ENCODE measurements at regions not wholly inside any gene's neighbourhood (a gene's known extent, or its start where the extent isn't known, plus 50 kb on each side); places are given as distances from the start of the nearest gene placed in this dataset.

DNA sequence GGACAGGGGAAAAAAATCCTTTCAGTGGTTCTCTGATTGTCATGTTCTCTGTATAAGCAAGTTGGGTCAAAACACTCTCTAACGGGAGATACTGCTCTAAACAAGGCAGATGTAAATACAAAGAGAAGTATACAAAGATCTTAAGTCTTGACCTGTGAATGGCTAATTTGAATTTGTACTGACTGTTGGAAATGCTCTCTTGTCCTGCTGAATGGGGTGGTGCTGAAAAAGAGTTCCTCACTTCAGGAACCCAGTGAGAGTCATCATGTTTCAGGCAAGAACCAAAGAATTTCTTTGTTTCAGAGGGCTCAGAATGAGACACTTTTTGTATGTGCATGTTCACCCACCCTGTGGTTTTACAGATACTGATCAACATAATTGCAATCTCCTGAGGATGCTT is 461.0 kb downstream of the NR2F1-AS1 start:
- no TSS peak for BruUV-seq (replicated peaks)
- Histone ChIP-seq H3K36me3 (ENCODE audit: control insufficient read depth in 2 of 2, extremely low read depth in 1 of 2, insufficient read depth in 2 of 2, low read length in 2 of 2) (no peaks in the 10 kb centered on the region), H3K9me3 (replicated peaks; ENCODE audit: control insufficient read depth, insufficient read depth, low read length) (no peaks in the 10 kb centered on the region), H2AFZ (ENCODE audit: low read depth, low read length) (no peak overlapping the region), H3K79me2 (ENCODE audit: control insufficient read depth, insufficient read depth, low read length) (no peaks in the 10 kb centered on the region), H3K9me1 (replicated peaks; ENCODE audit: control insufficient read depth, extremely low read depth, insufficient read depth, low read length) (no peaks in the 10 kb centered on the region), H3K4me2 (ENCODE audit: insufficient read depth, low read length) (no peak overlapping the region), H3K4me1 (ENCODE audit: control insufficient read depth, extremely low read depth, insufficient read depth, low read length) (peaks cover 15% of the 10 kb centered on the region), H3K27me3 (ENCODE audit: control insufficient read depth in 2 of 2, insufficient read depth in 2 of 2, low read length in 2 of 2) (no peaks in the 10 kb centered on the region), H3K9ac (replicated peaks; ENCODE audit: extremely low read depth, insufficient read depth, low read length) (no peak overlapping the region), H3K27ac (ENCODE audit: insufficient read depth, low read depth, low read length) (no peak overlapping the region), H4K20me1 (replicated peaks; ENCODE audit: control insufficient read depth, extremely low read depth, insufficient read depth, low read length) (no peaks in the 10 kb centered on the region), H3K4me3 (replicated peaks in 1 of 3; ENCODE audit: insufficient read depth in 1 of 3, low read depth in 1 of 3, low read length in 3 of 3) (no peak overlapping the region)
- TF ChIP-seq POLR2A (IDR thresholded peaks at IDR 0.05; ENCODE audit: low read depth, low read length) (no peak), POLR2AphosphoS5 (IDR thresholded peaks at IDR 0.05; ENCODE audit: insufficient read depth, low read depth, low read length) (no peak), EZH2 (IDR thresholded peaks at IDR 0.05; ENCODE audit: borderline replicate concordance, low read depth, low read length, severe bottlenecking) (no peak)
- ChIA-PET CTCF (no interaction called here), POLR2A (interaction anchor here (0.6 kb wide), 1 partner anchor 39 kb away, joined by 4 read pairs; no protein-coding TSS in a partner anchor)
- no peak for DNase-seq (ENCODE audit: low read depth, low spot score)
- dilution Hi-C loops (cut with MboI; ENCODE audit: extremely low pct_ligation_motif_present, low sequenced_read_pairs) (no loop called here), intact Hi-C loops (cut with micrococcal nuclease) (no loop called here)
- no peak for FAIRE-seq

DNA sequence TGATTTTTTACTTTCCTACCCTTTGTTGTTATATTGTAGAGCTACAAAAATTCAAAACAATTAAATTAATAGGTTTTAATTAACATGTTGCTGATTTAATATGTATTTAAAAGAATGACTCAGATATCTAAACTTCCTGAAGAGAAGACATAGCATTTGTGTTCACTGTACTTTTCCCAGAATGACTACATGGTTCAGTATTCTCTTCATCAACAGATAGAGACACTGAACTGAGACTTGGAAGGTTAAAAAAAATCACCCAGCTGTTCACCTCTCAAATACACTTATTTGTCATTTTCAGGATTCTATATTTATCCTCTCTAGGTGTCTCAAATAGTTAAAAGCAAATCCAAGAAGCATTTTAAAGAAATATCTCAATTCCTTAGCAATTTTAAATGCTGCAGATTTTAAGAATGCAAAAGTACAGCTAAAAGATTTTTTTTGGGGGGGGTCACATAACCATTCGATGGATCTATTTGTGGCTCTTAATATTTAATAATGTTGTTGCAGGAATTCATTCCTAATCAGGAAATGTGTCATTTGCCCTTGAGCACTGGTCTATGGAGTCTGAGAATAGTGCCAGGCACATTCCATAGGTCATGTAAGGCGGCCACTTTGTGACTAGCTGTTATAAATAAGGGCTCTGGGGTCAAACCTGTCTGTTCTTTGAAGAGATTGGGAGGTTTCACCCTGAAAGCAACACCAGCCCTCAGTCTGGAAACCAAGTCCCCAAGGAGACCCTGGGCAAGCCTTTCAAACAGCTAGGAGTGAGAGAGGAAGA is 463.1 kb downstream of the NR2F1-AS1 start:
- H3K27me3 ChIP-seq (ENCODE audit: control insufficient read depth in 2 of 2, insufficient read depth in 2 of 2, low read length in 2 of 2): no peaks in the 10 kb centered on the region
- dilution Hi-C loops (cut with MboI; ENCODE audit: extremely low pct_ligation_motif_present, low sequenced_read_pairs): no loop called here
- H3K4me1 ChIP-seq (ENCODE audit: control insufficient read depth, extremely low read depth, insufficient read depth, low read length): peaks cover 15% of the 10 kb centered on the region
- no peaks in the 10 kb centered on the region for H3K79me2 ChIP-seq (ENCODE audit: control insufficient read depth, insufficient read depth, low read length)
- H2AFZ ChIP-seq (ENCODE audit: low read depth, low read length): peak overlapping the region; percentile 83
- no peaks in the 10 kb centered on the region for H3K9me3 ChIP-seq (replicated peaks; ENCODE audit: control insufficient read depth, insufficient read depth, low read length)
- peak; percentile 72 for DNase-seq (ENCODE audit: low read depth, low spot score)
- H4K20me1 ChIP-seq (replicated peaks; ENCODE audit: control insufficient read depth, extremely low read depth, insufficient read depth, low read length): no peaks in the 10 kb centered on the region
- peak overlapping the region; percentile 70 for H3K27ac ChIP-seq (ENCODE audit: insufficient read depth, low read depth, low read length)
- ChIA-PET CTCF (interaction anchor here (1.0 to 1.7 kb wide), 3 partner anchors 10 to 209 kb away, joined by 3 to 4 read pairs (median 3); no protein-coding TSS in a partner anchor), POLR2A (interaction anchor here (0.8 kb wide), 1 partner anchor 241 kb away, joined by 3 read pairs; no protein-coding TSS in a partner anchor)
- H3K36me3 ChIP-seq (ENCODE audit: control insufficient read depth in 2 of 2, extremely low read depth in 1 of 2, insufficient read depth in 2 of 2, low read length in 2 of 2): no peaks in the 10 kb centered on the region
- no TSS peak for BruUV-seq (replicated peaks)
- H3K4me3 ChIP-seq (replicated peaks in 1 of 3; ENCODE audit: insufficient read depth in 1 of 3, low read depth in 1 of 3, low read length in 3 of 3): no peak overlapping the region
- H3K9me1 ChIP-seq (replicated peaks; ENCODE audit: control insufficient read depth, extremely low read depth, insufficient read depth, low read length): no peaks in the 10 kb centered on the region
- peak; percentile 55 for FAIRE-seq
- H3K9ac ChIP-seq (replicated peaks; ENCODE audit: extremely low read depth, insufficient read depth, low read length): no peak overlapping the region
- TF ChIP-seq, protein P1, sequence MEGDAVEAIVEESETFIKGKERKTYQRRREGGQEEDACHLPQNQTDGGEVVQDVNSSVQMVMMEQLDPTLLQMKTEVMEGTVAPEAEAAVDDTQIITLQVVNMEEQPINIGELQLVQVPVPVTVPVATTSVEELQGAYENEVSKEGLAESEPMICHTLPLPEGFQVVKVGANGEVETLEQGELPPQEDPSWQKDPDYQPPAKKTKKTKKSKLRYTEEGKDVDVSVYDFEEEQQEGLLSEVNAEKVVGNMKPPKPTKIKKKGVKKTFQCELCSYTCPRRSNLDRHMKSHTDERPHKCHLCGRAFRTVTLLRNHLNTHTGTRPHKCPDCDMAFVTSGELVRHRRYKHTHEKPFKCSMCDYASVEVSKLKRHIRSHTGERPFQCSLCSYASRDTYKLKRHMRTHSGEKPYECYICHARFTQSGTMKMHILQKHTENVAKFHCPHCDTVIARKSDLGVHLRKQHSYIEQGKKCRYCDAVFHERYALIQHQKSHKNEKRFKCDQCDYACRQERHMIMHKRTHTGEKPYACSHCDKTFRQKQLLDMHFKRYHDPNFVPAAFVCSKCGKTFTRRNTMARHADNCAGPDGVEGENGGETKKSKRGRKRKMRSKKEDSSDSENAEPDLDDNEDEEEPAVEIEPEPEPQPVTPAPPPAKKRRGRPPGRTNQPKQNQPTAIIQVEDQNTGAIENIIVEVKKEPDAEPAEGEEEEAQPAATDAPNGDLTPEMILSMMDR (IDR thresholded peaks at IDR 0.05; ENCODE audit: extremely low read depth in 1 of 2, insufficient read depth in 1 of 2, low read depth in 1 of 2, low read length in 2 of 2): no peak
- TF ChIP-seq POLR2AphosphoS5 (IDR thresholded peaks at IDR 0.05; ENCODE audit: insufficient read depth, low read depth, low read length): no peak
- no peak for TF ChIP-seq EZH2 (IDR thresholded peaks at IDR 0.05; ENCODE audit: borderline replicate concordance, low read depth, low read length, severe bottlenecking)
- TF ChIP-seq POLR2A (IDR thresholded peaks at IDR 0.05; ENCODE audit: low read depth, low read length): no peak
- TF ChIP-seq GATA2 (IDR thresholded peaks at IDR 0.05; ENCODE audit: insufficient read depth, insufficient read length, low read depth, low read length): no peak
- TF ChIP-seq FOS (IDR thresholded peaks at IDR 0.05; ENCODE audit: borderline replicate concordance, insufficient read depth, low read length): peak; percentile 40
- TF ChIP-seq MYC (IDR thresholded peaks at IDR 0.05; ENCODE audit: low read depth, low read length): no peak
- peak; percentile 12 for TF ChIP-seq JUN (IDR thresholded peaks at IDR 0.05; ENCODE audit: borderline replicate concordance, insufficient read depth, insufficient read length, low read depth)
- TF ChIP-seq, protein P2, sequence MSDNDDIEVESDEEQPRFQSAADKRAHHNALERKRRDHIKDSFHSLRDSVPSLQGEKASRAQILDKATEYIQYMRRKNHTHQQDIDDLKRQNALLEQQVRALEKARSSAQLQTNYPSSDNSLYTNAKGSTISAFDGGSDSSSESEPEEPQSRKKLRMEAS (IDR thresholded peaks at IDR 0.05; ENCODE audit: insufficient read depth, insufficient read length): no peak
- peak overlapping the region; percentile 58 for H3K4me2 ChIP-seq (ENCODE audit: insufficient read depth, low read length)
- intact Hi-C loops (cut with micrococcal nuclease): loop anchor here (2.0 kb wide), 1 partner anchor 45 kb away; no protein-coding TSS in a partner anchor

Data from endothelial cell of umbilical vein (primary cell).